HepG2 (cell line): ENCODE measurements at regions not wholly inside any gene's neighbourhood (a gene's known extent, or its start where the extent isn't known, plus 50 kb on each side); places are given as distances from the start of the nearest gene placed in this dataset.

Experiments
- ATAC-seq: fragments of 200-7000 bp; cut with Tn5 transposase; 3 replicates; pipeline ENCODE4 v1.9.1; 2020; ENCODE audit warnings: mild to moderate bottlenecking, moderate library complexity
- BruUV-seq: library from RNA; stranded (reverse); fragments of 400-500 nt; replicated peaks from 2 replicates; lab custom pipeline; 2021; lab: Mats Ljungman, UMichigan
- CTCF ChIA-PET: fragments of 300-600 bp; formaldehyde crosslinking; extraction: SDS; loops from one replicate; lab custom pipeline; 2021; ENCODE audit warnings: low total read pairs, inconsistent platforms, low intra/inter-chr PET ratio; lab: Yijun Ruan, JAX
- POLR2A ChIA-PET: fragments of 350-600 bp; sonication (Branson Sonifier 250); formaldehyde crosslinking; loops from one replicate; lab custom pipeline; 2020; ENCODE audit warnings: antibody characterized with exemption, inconsistent platforms; lab: Yijun Ruan, JAX
- DNase-seq: peaks from one replicate; pipeline ENCODE4 v3.0.0-alpha.2; 2015; ENCODE audit warnings: low spot score
- FAIRE-seq: peaks from 3 replicates; lab custom pipeline; 2011; peaks lifted over from hg19 to GRCh38; lab: Jason Lieb, UNC
- H2AFZ ChIP-seq: one replicate; pipeline ENCODE4 v1.6.1; 2011; ENCODE audit warnings: low read length, inconsistent platforms
- H3K27ac ChIP-seq: fragments of 300-600 bp; 3 replicates; pipeline ENCODE4 v1.8.0; 2011; ENCODE audit warnings: mixed run types, mild to moderate bottlenecking, mixed read lengths, low read length, inconsistent platforms; ENCODE audit not compliant: insufficient read depth; ENCODE audit errors: extremely low read length
- H3K27me3 ChIP-seq, 2 experiments: fragments of 200-600 bp in 1 of 2; 2 replicates in 1 of 2; 3 replicates in 1 of 2; pipeline versions ENCODE4 v1.6.0 to v1.8.0; 2011; ENCODE audit warnings: low read length in 2 of 2, mild to moderate bottlenecking in 2 of 2, moderate library complexity in 2 of 2, inconsistent platforms in 1 of 2; ENCODE audit not compliant: insufficient read depth in 2 of 2, control insufficient read depth in 1 of 2
- H3K36me3 ChIP-seq, 2 experiments: fragments of 200-600 bp in 1 of 2; replicated peaks in 1 of 2; 2 replicates in 1 of 2; 3 replicates in 1 of 2; pipeline versions ENCODE4 v1.5.1 to v1.8.0; 2011; ENCODE audit warnings: low read length in 2 of 2, inconsistent platforms in 1 of 2; ENCODE audit not compliant: insufficient read depth in 2 of 2, control insufficient read depth in 1 of 2
- H3K4me1 ChIP-seq: 2 replicates; pipeline ENCODE4 v1.5.1; 2012; ENCODE audit warnings: low read length, inconsistent platforms; ENCODE audit not compliant: insufficient read depth
- H3K4me2 ChIP-seq: 2 replicates; pipeline ENCODE4 v1.6.0; 2011; ENCODE audit warnings: low read depth, low read length, inconsistent platforms
- H3K4me3 ChIP-seq, 3 experiments: fragments of 200-600 bp in 1 of 3; sonication (generic), shearing (Covaris generic) in 1 of 3; replicated peaks in 1 of 3; 2 replicates each; pipeline ENCODE4 v1.5.1; 2011 to 2016; ENCODE audit warnings: low read length in 3 of 3, inconsistent platforms in 2 of 3, low read depth in 2 of 3, mild to moderate bottlenecking in 2 of 3, control low read depth in 1 of 3, mixed read lengths in 1 of 3; ENCODE audit not compliant: insufficient read depth in 1 of 3
- H3K79me2 ChIP-seq: one replicate; pipeline ENCODE4 v1.6.1; 2011; ENCODE audit warnings: low read length, inconsistent platforms; ENCODE audit not compliant: insufficient read depth
- H3K9ac ChIP-seq: 2 replicates; pipeline ENCODE4 v1.6.0; 2011; ENCODE audit warnings: mild to moderate bottlenecking, low read depth, low read length, inconsistent platforms; ENCODE audit not compliant: insufficient read depth
- H3K9me3 ChIP-seq: 2 replicates; pipeline ENCODE4 v1.5.1; 2012; ENCODE audit warnings: mild to moderate bottlenecking, low read length
- H4K20me1 ChIP-seq: 2 replicates; pipeline ENCODE4 v1.6.0; 2011; ENCODE audit warnings: inconsistent platforms, mild to moderate bottlenecking, low read length, moderate library complexity; ENCODE audit not compliant: insufficient read depth
- NFAT5 ChIP-seq: sonication (generic); formaldehyde crosslinking; IDR thresholded peaks from 2 replicates; pipeline ENCODE4 v1.4.0; 2020; ENCODE audit warnings: missing genetic modification reagents
- NFE2 ChIP-seq: sonication (generic); formaldehyde crosslinking; IDR thresholded peaks from 2 replicates; pipeline ENCODE4 v1.4.0; 2020; ENCODE audit warnings: missing genetic modification reagents
- ZBTB37 ChIP-seq: sonication (generic); formaldehyde crosslinking; IDR thresholded peaks from 2 replicates; pipeline ENCODE4 v1.4.0; 2020; ENCODE audit warnings: mild to moderate bottlenecking, missing genetic modification reagents
- ZBTB7B ChIP-seq: sonication (generic); formaldehyde crosslinking; IDR thresholded peaks from 2 replicates; pipeline ENCODE4 v1.4.0; 2020; ENCODE audit warnings: missing genetic modification reagents
- ZNF276 ChIP-seq: sonication (generic); formaldehyde crosslinking; IDR thresholded peaks from 2 replicates; pipeline ENCODE4 v1.4.0; 2020; ENCODE audit warnings: mild to moderate bottlenecking, low read depth, missing genetic modification reagents
- ZNF354B ChIP-seq: sonication (generic); formaldehyde crosslinking; IDR thresholded peaks from 2 replicates; pipeline ENCODE4 v1.8.0; 2022; ENCODE audit warnings: mild to moderate bottlenecking, missing genetic modification reagents
- ZNF512B ChIP-seq: sonication (generic); formaldehyde crosslinking; IDR thresholded peaks from 2 replicates; pipeline ENCODE4 v1.5.1; 2020; ENCODE audit warnings: missing genetic modification reagents, mild to moderate bottlenecking, borderline replicate concordance
- WGBS: methylation state at CpG from one replicate; pipeline ENCODE4 v1.1.6; 2017; ENCODE audit warnings: low lambda C conversion rate; 5-methylcytosine and 5-hydroxymethylcytosine counted together
- in situ Hi-C: cut with HindIII; loops from 2 replicates; pipeline ENCODE4 v1.10.0; 2017; ENCODE audit warnings: low pct_unique_long_range_greater_than_20kb; ENCODE audit not compliant: extremely low pct_ligation_motif_present
- intact Hi-C: fragments of 100-400 bp; cut with micrococcal nuclease; formaldehyde crosslinking; loops from one replicate; pipeline ENCODE4 v1.10.0; 2022; ENCODE audit not compliant: unreplicated experiment

- no peak overlapping the region for H3K4me3 ChIP-seq
- TF ChIP-seq ZBTB37 (CRISPR knock-in tag) = no peak
- no peak for TF ChIP-seq ZBTB7B (CRISPR knock-in tag)
- no peak for TF ChIP-seq NFE2
- TF ChIP-seq ZNF276 (CRISPR knock-in tag) = no peak
- no peak for TF ChIP-seq ZNF512B
- TF ChIP-seq NFAT5 (CRISPR knock-in tag) = no peak
- TF ChIP-seq ZNF354B = no peak
- no TSS peak for BruUV-seq
Observed at GRCh38 chr9:129267141-129267540, 89.1 kb upstream of the IER5L start.

More at GRCh38 chr9:129267141-129267540, 89.1 kb upstream of the IER5L start:
- no peak overlapping the region for H2AFZ ChIP-seq
- ATAC-seq (no peak), FAIRE-seq (no peak), DNase-seq (no peak)
- WGBS = 22% methylated on average over 10 of the region's 10 CpGs
- in situ Hi-C loops (no loop called here), intact Hi-C loops (no loop called here)
- peaks cover 12% of the 10 kb centered on the region; the same call in 1 of the 2 replicates for H3K4me1 ChIP-seq
- no peak overlapping the region for H3K4me2 ChIP-seq
- H3K9me3 ChIP-seq = no peaks in the 10 kb centered on the region
- no peaks in the 10 kb centered on the region for H3K79me2 ChIP-seq
- ChIA-PET CTCF (no interaction called here), POLR2A (no interaction called here)
- H3K36me3 ChIP-seq = no peaks in the 10 kb centered on the region
- no peak overlapping the region for H3K27ac ChIP-seq
- H4K20me1 ChIP-seq = no peaks in the 10 kb centered on the region
- no peak overlapping the region for H3K9ac ChIP-seq
- H3K27me3 ChIP-seq = peaks cover 5 to 43% of the 10 kb centered on the region in 2 experiments; a peak in 3 of 5 replicates
